Gastroesophageal sphincter (tissue), 4 donors: ENCODE measurements at regions not wholly inside any gene's neighbourhood (a gene's known extent, or its start where the extent isn't known, plus 50 kb on each side); places are given as distances from the start of the nearest gene placed in this dataset.

ENCODE experiments used
- ATAC-seq: fragments of 150-250 bp; one replicate; pipeline ENCODE4 v1.9.1; 2016; ENCODE audit warnings: mild to moderate bottlenecking, moderate library complexity
- H3K27ac ChIP-seq, 4 donors: fragments of 200-600 bp; sonication (generic) in 3 of 4; 1 replicate in 3 of 4; 2 replicates in 1 of 4; pipeline ENCODE4 v1.5.1; 2016 to 2019
- H3K27me3 ChIP-seq: fragments of 200-600 bp; sonication (generic); one replicate; pipeline ENCODE4 v1.5.1; 2019
- H3K36me3 ChIP-seq, 2 donors: fragments of 200-600 bp; sonication (generic); one replicate each; pipeline ENCODE4 v1.5.1; 2019; ENCODE audit warnings: control low read depth in 1 of 2
- H3K4me1 ChIP-seq, 3 donors: fragments of 200-600 bp; sonication (generic); 1 replicate in 2 of 3; 2 replicates in 1 of 3; pipeline ENCODE4 v1.5.1; 2016 to 2019; ENCODE audit warnings: control low read depth in 2 of 3
- H3K4me3 ChIP-seq, 2 donors: fragments of 200-600 bp; sonication (generic); one replicate each; pipeline ENCODE4 v1.5.1; 2019; ENCODE audit warnings: mild to moderate bottlenecking in 1 of 2, moderate library complexity in 1 of 2
- H3K9me3 ChIP-seq, 3 donors: fragments of 200-600 bp; sonication (generic); one replicate each; pipeline ENCODE4 v1.5.1; 2017 to 2019; ENCODE audit warnings: control low read depth in 2 of 3
- CTCF ChIP-seq, 4 experiments: fragments of 200-600 bp in 2 of 4; fragments of 450-650 bp in 2 of 4; sonication (generic) in 1 of 4; IDR thresholded peaks; one replicate each; pipeline ENCODE4 v1.5.1; 2017 to 2019; ENCODE audit warnings: antibody characterized with exemption in 4 of 4, mild to moderate bottlenecking in 2 of 4, moderate library complexity in 2 of 4
- EP300 ChIP-seq: sonication (generic); formaldehyde crosslinking; IDR thresholded peaks from one replicate; pipeline ENCODE4 v1.6.1; 2017; ENCODE audit warnings: antibody characterized with exemption, mild to moderate bottlenecking
- POLR2A ChIP-seq, 2 donors: fragments of 450-650 bp; IDR thresholded peaks; one replicate each; pipeline ENCODE4 v1.6.1; 2017; ENCODE audit warnings: antibody characterized with exemption in 2 of 2, mild to moderate bottlenecking in 2 of 2, moderate library complexity in 1 of 2
- POLR2AphosphoS5 ChIP-seq: sonication (generic); formaldehyde crosslinking; IDR thresholded peaks from one replicate; pipeline ENCODE4 v1.6.1; 2017; ENCODE audit warnings: antibody characterized with exemption
- WGBS, 2 donors: methylation state at CpG; one replicate each; pipeline ENCODE4 v1.1.5; 2018; ENCODE audit warnings: low coverage in 1 of 2; 5-methylcytosine and 5-hydroxymethylcytosine counted together

GRCh38 chr4:81982846-81983540 is 390.8 kb downstream of the HNRNPD start:
- Histone ChIP-seq H3K4me3 (no peak overlapping the region), H3K27me3 (no peaks in the 10 kb centered on the region), H3K27ac (no peak overlapping the region), H3K4me1 (no peaks in the 10 kb centered on the region), H3K36me3 (no peaks in the 10 kb centered on the region), H3K9me3 (no peaks in the 10 kb centered on the region)
- 100% methylated on average over 1 of the region's 2 CpGs; no CpG with 5 or more reads in 1 of the 2 donors for WGBS, 2 donors
- TF ChIP-seq CTCF (IDR thresholded peaks at IDR 0.05) (no peak), EP300 (no peak), POLR2AphosphoS5 (no peak), POLR2A (IDR thresholded peaks at IDR 0.05) (no peak)
- no peak for ATAC-seq

- WGBS, 2 donors = 83 to 87% methylated on average over 1 to 3 of the region's 3 CpGs
- H3K27ac ChIP-seq = no peak overlapping the region
- H3K36me3 ChIP-seq = no peaks in the 10 kb centered on the region
- no peaks in the 10 kb centered on the region for H3K27me3 ChIP-seq
- ATAC-seq = no peak
- no peaks in the 10 kb centered on the region for H3K4me1 ChIP-seq
- TF ChIP-seq CTCF (IDR thresholded peaks at IDR 0.05) (no peak), POLR2AphosphoS5 (no peak), POLR2A (IDR thresholded peaks at IDR 0.05) (no peak), EP300 (no peak)
- H3K4me3 ChIP-seq = no peak overlapping the region
- no peaks in the 10 kb centered on the region for H3K9me3 ChIP-seq
Measured at GRCh38 chr4:81981218-81981617, 392.6 kb downstream of the HNRNPD start.

GRCh38 chr4:81974523-81974922 is 399.3 kb downstream of the HNRNPD start:
- ATAC-seq = no peak
- Histone ChIP-seq H3K27ac (no peak overlapping the region), H3K27me3 (no peaks in the 10 kb centered on the region), H3K4me1 (no peaks in the 10 kb centered on the region), H3K4me3 (no peak overlapping the region), H3K9me3 (no peaks in the 10 kb centered on the region), H3K36me3 (no peaks in the 10 kb centered on the region)
- WGBS, 2 donors = no CpG with 5 or more reads among the region's 1 CpG
- TF ChIP-seq EP300 (no peak), POLR2A (IDR thresholded peaks at IDR 0.05) (no peak), POLR2AphosphoS5 (no peak), CTCF (IDR thresholded peaks at IDR 0.05) (no peak)

- Histone ChIP-seq H3K4me1 (no peaks in the 10 kb centered on the region), H3K27ac (no peak overlapping the region), H3K36me3 (no peaks in the 10 kb centered on the region), H3K9me3 (no peaks in the 10 kb centered on the region), H3K4me3 (no peak overlapping the region), H3K27me3 (no peaks in the 10 kb centered on the region)
- 93% methylated on average over 3 of the region's 4 CpGs; no CpG with 5 or more reads in 1 of the 2 donors for WGBS, 2 donors
- no peak for ATAC-seq
- TF ChIP-seq POLR2AphosphoS5 (no peak), EP300 (no peak), CTCF (IDR thresholded peaks at IDR 0.05) (no peak), POLR2A (IDR thresholded peaks at IDR 0.05) (no peak)
Measured at GRCh38 chr4:81971637-81972381, 402.0 kb downstream of the HNRNPD start.

- H3K4me1 ChIP-seq = no peaks in the 10 kb centered on the region
- no peak for ATAC-seq
- H3K27me3 ChIP-seq = no peaks in the 10 kb centered on the region
- TF ChIP-seq EP300 = no peak
- 50 to 80% methylated on average over 1 of the region's 1 CpG for WGBS, 2 donors
- no peak overlapping the region for H3K27ac ChIP-seq
- H3K9me3 ChIP-seq = no peaks in the 10 kb centered on the region
- no peaks in the 10 kb centered on the region for H3K36me3 ChIP-seq
- H3K4me3 ChIP-seq = no peak overlapping the region
Measured at GRCh38 chr4:81971061-81971460, 402.7 kb downstream of the HNRNPD start.
